NT2/D1 (cell line): ENCODE measurements at regions not wholly inside any gene's neighbourhood (a gene's known extent, or its start where the extent isn't known, plus 50 kb on each side); places are given as distances from the start of the nearest gene placed in this dataset.

ENCODE experiments used
- YY1 ChIP-seq: IDR thresholded peaks from 2 replicates; pipeline ENCODE4 v1.6.1; 2011; ENCODE audit not compliant: insufficient read length, insufficient read depth
- ZNF274 ChIP-seq: IDR thresholded peaks from 2 replicates; pipeline ENCODE4 v1.6.1; 2011; ENCODE audit warnings: mild to moderate bottlenecking, low read depth, low read length

DNA sequence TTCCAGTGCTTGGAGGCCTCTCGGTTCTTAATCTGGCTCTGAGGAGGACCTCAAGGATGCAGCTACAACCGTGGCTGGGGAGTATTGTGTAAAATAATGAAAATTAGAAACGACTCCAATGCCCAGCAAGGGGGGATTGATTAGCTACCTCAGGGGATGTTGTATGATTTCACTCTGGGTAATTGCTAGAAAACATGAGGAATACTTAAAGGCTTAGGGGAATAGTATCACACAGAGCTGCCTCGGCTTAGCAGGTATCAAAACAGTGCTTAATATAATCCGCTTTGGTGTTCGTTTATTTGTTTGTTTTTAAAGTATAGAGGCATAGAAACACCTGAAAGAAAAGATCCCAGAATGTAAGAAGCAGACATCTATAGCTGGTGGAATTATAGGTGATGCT lies 102.5 kb downstream of the INHBB start:
- TF ChIP-seq ZNF274 = no peak
- no peak for TF ChIP-seq YY1
